ENCODE measurements at regions not wholly inside any gene's neighbourhood (a gene's known extent, or its start where the extent isn't known, plus 50 kb on each side); places are given as distances from the start of the nearest gene placed in this dataset.

GRCh38 chr6:22432060-22432459 lies 135.2 kb upstream of the PRL start:
- CTCF ChIA-PET = no interaction called here
- Mint-ChIP-seq H3K27me3 (no peaks in the 10 kb centered on the region), H3K36me3 (ENCODE audit: low read depth) (no peaks in the 10 kb centered on the region), H3K27ac (no peak overlapping the region), H3K4me3 (no peak overlapping the region), H3K9me3 (peaks cover 3% of the 10 kb centered on the region), H3K4me1 (ENCODE audit: low read depth) (no peaks in the 10 kb centered on the region)
- DNase-seq = no peak
- intact Hi-C loops (cut with micrococcal nuclease) = no loop called here
- ATAC-seq = no peak
- POLR2A ChIA-PET = no interaction called here
- TF ChIP-seq CTCF (IDR thresholded peaks at IDR 0.05) = no peak

- intact Hi-C loops (cut with micrococcal nuclease) = no loop called here
- H3K4me3 Mint-ChIP-seq = no peak overlapping the region
Observed at GRCh38 chr6:22433745-22434144, 135.6 kb upstream of the HDGFL1 start.

GRCh38 chr6:22435151-22435550 lies 134.2 kb upstream of the HDGFL1 start:
- Mint-ChIP-seq H3K4me3 (no peak overlapping the region), H3K4me1 (ENCODE audit: low read depth) (no peaks in the 10 kb centered on the region), H3K27me3 (no peaks in the 10 kb centered on the region), H3K9me3 (peaks cover 3% of the 10 kb centered on the region), H3K36me3 (ENCODE audit: low read depth) (no peaks in the 10 kb centered on the region), H3K27ac (no peak overlapping the region)
- intact Hi-C loops (cut with micrococcal nuclease) = no loop called here
- no peak for TF ChIP-seq CTCF (IDR thresholded peaks at IDR 0.05)
- CTCF ChIA-PET = no interaction called here
- POLR2A ChIA-PET = no interaction called here
- no peak for DNase-seq
- ATAC-seq = no peak

More at GRCh38 chr6:22433745-22434144, 135.6 kb upstream of the HDGFL1 start:
- Mint-ChIP-seq H3K9me3 (peaks cover 3% of the 10 kb centered on the region), H3K27ac (no peak overlapping the region), H3K27me3 (no peaks in the 10 kb centered on the region), H3K36me3 (ENCODE audit: low read depth) (no peaks in the 10 kb centered on the region), H3K4me1 (ENCODE audit: low read depth) (no peaks in the 10 kb centered on the region)
- no peak for ATAC-seq
- TF ChIP-seq CTCF (IDR thresholded peaks at IDR 0.05) = no peak
- ChIA-PET CTCF (no interaction called here), POLR2A (no interaction called here)
- no peak for DNase-seq

- ATAC-seq (no peak), DNase-seq (no peak)
- CTCF ChIA-PET = no interaction called here
- Mint-ChIP-seq H3K9me3 (peaks cover 3% of the 10 kb centered on the region), H3K4me1 (ENCODE audit: low read depth) (no peaks in the 10 kb centered on the region), H3K27ac (no peak overlapping the region), H3K4me3 (no peak overlapping the region), H3K27me3 (no peaks in the 10 kb centered on the region), H3K36me3 (ENCODE audit: low read depth) (no peaks in the 10 kb centered on the region)
- POLR2A ChIA-PET = interaction anchor here (0.6 kb wide), 1 partner anchor 730 kb away, joined by 3 read pairs; no protein-coding TSS in a partner anchor
- intact Hi-C loops (cut with micrococcal nuclease) = no loop called here
- no peak for TF ChIP-seq CTCF (IDR thresholded peaks at IDR 0.05)
Observed at GRCh38 chr6:22436134-22436533, 133.2 kb upstream of the HDGFL1 start.

- H3K27ac Mint-ChIP-seq = no peak overlapping the region
- intact Hi-C loops (cut with micrococcal nuclease) = no loop called here
- H3K4me3 Mint-ChIP-seq = no peak overlapping the region
- H3K4me1 Mint-ChIP-seq (ENCODE audit: low read depth) = no peaks in the 10 kb centered on the region
- no peak for TF ChIP-seq CTCF (IDR thresholded peaks at IDR 0.05)
- ChIA-PET POLR2A (no interaction called here), CTCF (no interaction called here)
- no peaks in the 10 kb centered on the region for H3K36me3 Mint-ChIP-seq (ENCODE audit: low read depth)
- H3K27me3 Mint-ChIP-seq = no peaks in the 10 kb centered on the region
- DNase-seq = no peak
- peaks cover 3% of the 10 kb centered on the region for H3K9me3 Mint-ChIP-seq
- no peak for ATAC-seq
Observed at GRCh38 chr6:22437665-22438064, 131.7 kb upstream of the HDGFL1 start.

Data from activated CD8-positive, alpha-beta T cell treated with anti-CD3 and anti-CD28 coated beads for 36 hours (primary cell).